Esophagus muscularis mucosa (tissue), 4 donors: ENCODE measurements at regions not wholly inside any gene's neighbourhood (a gene's known extent, or its start where the extent isn't known, plus 50 kb on each side); places are given as distances from the start of the nearest gene placed in this dataset.

Experiments
- DNase-seq: peaks from one replicate; pipeline ENCODE4 v3.0.0-alpha.2; 2017; ENCODE audit errors: extremely low spot score
- H3K27ac ChIP-seq, 4 donors: fragments of 200-600 bp; sonication (generic); replicated peaks in 1 of 4; 1 replicate in 3 of 4; 2 replicates in 1 of 4; pipeline ENCODE4 v1.5.1; 2016 to 2019; ENCODE audit warnings: mild to moderate bottlenecking in 1 of 4
- H3K27me3 ChIP-seq, 4 donors: fragments of 200-600 bp; sonication (generic); one replicate each; pipeline versions ENCODE4 v1.5.1 to v1.6.0; 2016 to 2019
- H3K36me3 ChIP-seq, 4 donors: fragments of 200-600 bp; sonication (generic); one replicate each; pipeline ENCODE4 v1.5.1; 2016 to 2019
- H3K4me1 ChIP-seq, 4 donors: fragments of 200-600 bp; sonication (generic); one replicate each; pipeline ENCODE4 v1.5.1; 2016 to 2019
- H3K4me3 ChIP-seq, 4 donors: fragments of 200-600 bp; sonication (generic); 1 replicate in 2 of 4; 2 replicates in 2 of 4; pipeline ENCODE4 v1.5.1; 2016 to 2019; ENCODE audit warnings: mild to moderate bottlenecking in 4 of 4, moderate library complexity in 1 of 4
- H3K9me3 ChIP-seq, 4 donors: fragments of 200-600 bp; sonication (generic); 1 replicate in 3 of 4; 2 replicates in 1 of 4; pipeline ENCODE4 v1.5.1; 2016 to 2019
- CTCF ChIP-seq, 3 experiments: fragments of 200-600 bp in 2 of 3; fragments of 450-650 bp in 1 of 3; sonication (generic) in 2 of 3; IDR thresholded peaks; one replicate each; pipeline ENCODE4 v1.5.1; 2017 to 2019; ENCODE audit warnings: antibody characterized with exemption in 3 of 3, mild to moderate bottlenecking in 2 of 3, moderate library complexity in 1 of 3
- EP300 ChIP-seq: sonication (generic); formaldehyde crosslinking; IDR thresholded peaks from one replicate; pipeline ENCODE4 v1.6.1; 2017; ENCODE audit warnings: antibody characterized with exemption
- POLR2A ChIP-seq: fragments of 450-650 bp; IDR thresholded peaks from one replicate; pipeline ENCODE4 v1.6.1; 2017; ENCODE audit warnings: antibody characterized with exemption, moderate library complexity, mild to moderate bottlenecking, low read depth
- POLR2AphosphoS5 ChIP-seq, 2 donors: sonication (generic); formaldehyde crosslinking; IDR thresholded peaks; one replicate each; pipeline ENCODE4 v1.6.1; 2017; ENCODE audit warnings: antibody characterized with exemption in 2 of 2
- WGBS: methylation state at CpG from one replicate; pipeline ENCODE4 v1.1.5; 2018; 5-methylcytosine and 5-hydroxymethylcytosine counted together
- intact Hi-C: fragments of 100-400 bp; cut with DNase I; formaldehyde crosslinking; loops from one replicate; pipeline ENCODE4 v1.15.1; 2023

DNA sequence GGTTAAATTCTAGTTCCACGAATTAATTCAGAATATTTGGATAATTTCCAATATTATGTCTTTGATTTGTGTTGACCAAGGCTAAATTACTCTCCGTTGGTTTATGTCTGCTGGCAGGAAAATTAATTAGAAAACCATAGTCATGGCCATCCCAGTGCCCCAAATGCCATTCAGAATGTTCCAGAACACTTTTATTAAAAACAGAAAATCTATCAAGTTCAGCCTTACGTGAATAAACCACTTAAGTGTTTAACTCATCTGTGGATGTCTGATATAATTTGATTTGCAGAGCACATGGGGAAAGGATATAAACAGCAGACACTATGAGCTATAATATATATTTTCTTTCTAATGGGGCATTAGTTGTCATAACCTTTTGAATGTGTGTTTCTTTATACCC lies 480.7 kb downstream of the MRPL39 start:
- Histone ChIP-seq H3K36me3 (no peaks in the 10 kb centered on the region), H3K9me3 (no peaks in the 10 kb centered on the region), H3K4me1 (no peaks in the 10 kb centered on the region), H3K27ac (no peak overlapping the region), H3K4me3 (no peak overlapping the region), H3K27me3 (no peaks in the 10 kb centered on the region)
- WGBS = 50% methylated on average over 3 of the region's 3 CpGs
- TF ChIP-seq CTCF (IDR thresholded peaks at IDR 0.05) = no peak
- no peak for TF ChIP-seq POLR2A
- no peak for TF ChIP-seq POLR2AphosphoS5 (IDR thresholded peaks at IDR 0.05)
- TF ChIP-seq EP300 = no peak
- intact Hi-C loops = no loop called here
- no peak for DNase-seq

DNA sequence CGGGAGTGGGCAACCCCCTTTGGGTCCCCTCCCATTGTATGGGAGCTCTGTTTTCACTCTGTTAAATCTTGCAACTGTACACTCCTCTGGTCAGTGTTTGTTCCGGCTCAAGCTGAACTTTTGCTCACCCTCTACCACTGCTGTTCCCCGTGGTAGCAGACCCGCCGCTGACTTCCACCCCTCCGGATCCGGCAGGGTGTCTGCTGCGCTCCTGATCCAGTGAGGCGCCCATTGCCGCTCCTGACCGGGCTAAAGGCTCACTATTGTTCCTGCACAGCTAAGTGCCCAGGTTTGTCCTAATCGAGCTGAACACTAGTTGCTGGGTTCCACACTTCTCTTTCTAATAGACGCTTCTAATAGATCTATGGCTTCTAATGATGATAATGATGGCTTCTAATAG lies 488.6 kb downstream of the MRPL39 start:
- DNase-seq = no peak
- TF ChIP-seq POLR2A (no peak), CTCF (IDR thresholded peaks at IDR 0.05) (no peak), POLR2AphosphoS5 (IDR thresholded peaks at IDR 0.05) (no peak), EP300 (no peak)
- no peak overlapping the region for H3K4me3 ChIP-seq
- no peaks in the 10 kb centered on the region for H3K9me3 ChIP-seq
- intact Hi-C loops = no loop called here
- 85% methylated on average over 12 of the region's 13 CpGs for WGBS
- no peaks in the 10 kb centered on the region for H3K36me3 ChIP-seq
- H3K4me1 ChIP-seq = no peaks in the 10 kb centered on the region
- no peaks in the 10 kb centered on the region for H3K27me3 ChIP-seq
- H3K27ac ChIP-seq = no peak overlapping the region

DNA sequence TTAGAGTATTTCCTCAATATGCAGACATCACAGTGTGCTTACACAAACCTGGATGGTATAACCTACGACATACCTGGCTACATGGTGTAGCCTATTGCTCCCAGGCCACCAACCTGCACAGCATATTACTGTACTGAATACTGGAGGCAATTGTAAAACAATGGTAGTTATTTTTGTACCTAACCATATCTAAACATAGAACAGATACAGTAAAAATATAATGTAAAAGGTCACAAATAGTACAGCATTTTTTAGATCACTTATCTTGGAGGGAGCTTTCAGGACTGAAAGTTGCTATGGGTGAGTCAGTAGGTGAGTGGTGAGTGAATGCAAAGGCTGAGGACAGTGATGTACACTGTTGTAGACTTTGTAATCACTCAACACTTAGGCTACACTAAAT lies 492.3 kb downstream of the MRPL39 start:
- Histone ChIP-seq H3K36me3 (no peaks in the 10 kb centered on the region), H3K4me3 (no peak overlapping the region), H3K9me3 (no peaks in the 10 kb centered on the region), H3K27ac (no peak overlapping the region), H3K27me3 (no peaks in the 10 kb centered on the region), H3K4me1 (no peaks in the 10 kb centered on the region)
- WGBS = 80% methylated on average over 1 of the region's 1 CpG
- intact Hi-C loops = no loop called here
- TF ChIP-seq POLR2A (no peak), EP300 (no peak), CTCF (IDR thresholded peaks at IDR 0.05) (no peak), POLR2AphosphoS5 (IDR thresholded peaks at IDR 0.05) (no peak)
- DNase-seq = no peak

- Histone ChIP-seq H3K4me3 (no peak overlapping the region), H3K36me3 (no peaks in the 10 kb centered on the region), H3K9me3 (no peaks in the 10 kb centered on the region), H3K27me3 (no peaks in the 10 kb centered on the region), H3K27ac (no peak overlapping the region), H3K4me1 (no peaks in the 10 kb centered on the region)
- no peak for TF ChIP-seq EP300
- no peak for TF ChIP-seq POLR2AphosphoS5 (IDR thresholded peaks at IDR 0.05)
- TF ChIP-seq POLR2A = no peak
- TF ChIP-seq CTCF (IDR thresholded peaks at IDR 0.05) = no peak
- intact Hi-C loops = no loop called here
- WGBS = 72% methylated on average over 3 of the region's 3 CpGs
- DNase-seq = no peak
Measured at GRCh38 chr21:25107708-25108107, 499.6 kb downstream of the MRPL39 start.

- TF ChIP-seq CTCF (IDR thresholded peaks at IDR 0.05) = no peak
- H3K4me1 ChIP-seq = no peaks in the 10 kb centered on the region
- H3K36me3 ChIP-seq = no peaks in the 10 kb centered on the region
- intact Hi-C loops = no loop called here
- DNase-seq = no peak
- H3K4me3 ChIP-seq = no peak overlapping the region
- no peaks in the 10 kb centered on the region for H3K9me3 ChIP-seq
- no peak overlapping the region for H3K27ac ChIP-seq
- H3K27me3 ChIP-seq = no peaks in the 10 kb centered on the region
Measured at GRCh38 chr21:25103500-25104207, 503.6 kb downstream of the MRPL39 start.
